GM23338 (cell line): ENCODE measurements at regions not wholly inside any gene's neighbourhood (a gene's known extent, or its start where the extent isn't known, plus 50 kb on each side); places are given as distances from the start of the nearest gene placed in this dataset.

Experiments used
- CREB1 ChIP-seq: fragments of 250-450 bp; sonication (Bioruptor Pico); IDR thresholded peaks from 2 replicates; pipeline ENCODE4 v1.5.0; 2020; ENCODE audit warnings: low read depth, mild to moderate bottlenecking, moderate library complexity
- EZH2 ChIP-seq: fragments of 200-600 bp; sonication (generic); IDR thresholded peaks from one replicate; pipeline ENCODE4 v1.8.0; 2017; ENCODE audit warnings: antibody characterized with exemption, mild to moderate bottlenecking, low read depth; ENCODE audit not compliant: unreplicated experiment
- EZH2phosphoT487 ChIP-seq: fragments of 200-600 bp; sonication (generic); IDR thresholded peaks from one replicate; pipeline ENCODE4 v1.8.1; 2018; ENCODE audit warnings: antibody characterized with exemption; ENCODE audit not compliant: unreplicated experiment
- POLR2AphosphoS5 ChIP-seq: IDR thresholded peaks from 2 replicates; pipeline ENCODE4 v1.6.1; 2016; ENCODE audit warnings: antibody characterized with exemption, low read depth
- ZNF331 ChIP-seq: fragments of 250-450 bp; sonication (Bioruptor Pico); IDR thresholded peaks from 2 replicates; pipeline ENCODE4 v1.5.0; 2020; ENCODE audit warnings: low read depth, mild to moderate bottlenecking, moderate library complexity
- TF ChIP-seq, protein P1 (sequence below), 2 experiments: fragments of 200-600 bp in 1 of 2; sonication (generic) in 1 of 2; conservative IDR thresholded peaks; 2 replicates each; pipeline versions ENCODE4 v1.5.1 to v1.6.1; 2016 to 2017; ENCODE audit warnings: antibody characterized with exemption in 2 of 2, low read depth in 2 of 2, mild to moderate bottlenecking in 2 of 2, moderate library complexity in 1 of 2
- TF ChIP-seq, protein P2 (sequence below): IDR thresholded peaks from one replicate; pipeline ENCODE4 v1.6.1; 2018; ENCODE audit warnings: antibody characterized with exemption; ENCODE audit not compliant: unreplicated experiment
- TF ChIP-seq, protein P3 (sequence below): IDR thresholded peaks from 2 replicates; pipeline ENCODE4 v1.6.1; 2016; ENCODE audit warnings: antibody characterized with exemption

DNA sequence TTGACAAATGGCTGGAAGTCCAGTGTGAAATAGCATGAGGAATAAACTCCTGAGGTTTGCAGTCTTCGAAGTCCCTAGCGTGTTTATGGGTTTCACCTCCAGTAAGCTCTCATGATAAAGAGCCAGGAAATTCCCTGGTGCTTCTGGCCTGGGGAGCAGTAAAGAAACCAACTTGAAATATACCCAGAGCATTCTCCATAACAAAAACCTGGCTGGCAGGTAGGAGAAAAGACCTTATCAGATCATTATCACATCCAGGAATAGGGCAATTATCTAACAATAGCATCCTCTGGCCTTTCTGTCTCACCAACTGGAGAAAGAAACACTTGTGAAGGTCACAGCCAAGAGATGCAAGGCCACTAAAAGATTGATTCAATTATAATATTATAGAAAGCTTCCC, 513.6 kb upstream of the LRRTM4 start:
- TF ChIP-seq, protein P1, sequence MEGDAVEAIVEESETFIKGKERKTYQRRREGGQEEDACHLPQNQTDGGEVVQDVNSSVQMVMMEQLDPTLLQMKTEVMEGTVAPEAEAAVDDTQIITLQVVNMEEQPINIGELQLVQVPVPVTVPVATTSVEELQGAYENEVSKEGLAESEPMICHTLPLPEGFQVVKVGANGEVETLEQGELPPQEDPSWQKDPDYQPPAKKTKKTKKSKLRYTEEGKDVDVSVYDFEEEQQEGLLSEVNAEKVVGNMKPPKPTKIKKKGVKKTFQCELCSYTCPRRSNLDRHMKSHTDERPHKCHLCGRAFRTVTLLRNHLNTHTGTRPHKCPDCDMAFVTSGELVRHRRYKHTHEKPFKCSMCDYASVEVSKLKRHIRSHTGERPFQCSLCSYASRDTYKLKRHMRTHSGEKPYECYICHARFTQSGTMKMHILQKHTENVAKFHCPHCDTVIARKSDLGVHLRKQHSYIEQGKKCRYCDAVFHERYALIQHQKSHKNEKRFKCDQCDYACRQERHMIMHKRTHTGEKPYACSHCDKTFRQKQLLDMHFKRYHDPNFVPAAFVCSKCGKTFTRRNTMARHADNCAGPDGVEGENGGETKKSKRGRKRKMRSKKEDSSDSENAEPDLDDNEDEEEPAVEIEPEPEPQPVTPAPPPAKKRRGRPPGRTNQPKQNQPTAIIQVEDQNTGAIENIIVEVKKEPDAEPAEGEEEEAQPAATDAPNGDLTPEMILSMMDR (conservative IDR thresholded peaks at IDR 0.05; ENCODE audit: low read depth in 2 of 2), result no peak
- TF ChIP-seq, protein P2, sequence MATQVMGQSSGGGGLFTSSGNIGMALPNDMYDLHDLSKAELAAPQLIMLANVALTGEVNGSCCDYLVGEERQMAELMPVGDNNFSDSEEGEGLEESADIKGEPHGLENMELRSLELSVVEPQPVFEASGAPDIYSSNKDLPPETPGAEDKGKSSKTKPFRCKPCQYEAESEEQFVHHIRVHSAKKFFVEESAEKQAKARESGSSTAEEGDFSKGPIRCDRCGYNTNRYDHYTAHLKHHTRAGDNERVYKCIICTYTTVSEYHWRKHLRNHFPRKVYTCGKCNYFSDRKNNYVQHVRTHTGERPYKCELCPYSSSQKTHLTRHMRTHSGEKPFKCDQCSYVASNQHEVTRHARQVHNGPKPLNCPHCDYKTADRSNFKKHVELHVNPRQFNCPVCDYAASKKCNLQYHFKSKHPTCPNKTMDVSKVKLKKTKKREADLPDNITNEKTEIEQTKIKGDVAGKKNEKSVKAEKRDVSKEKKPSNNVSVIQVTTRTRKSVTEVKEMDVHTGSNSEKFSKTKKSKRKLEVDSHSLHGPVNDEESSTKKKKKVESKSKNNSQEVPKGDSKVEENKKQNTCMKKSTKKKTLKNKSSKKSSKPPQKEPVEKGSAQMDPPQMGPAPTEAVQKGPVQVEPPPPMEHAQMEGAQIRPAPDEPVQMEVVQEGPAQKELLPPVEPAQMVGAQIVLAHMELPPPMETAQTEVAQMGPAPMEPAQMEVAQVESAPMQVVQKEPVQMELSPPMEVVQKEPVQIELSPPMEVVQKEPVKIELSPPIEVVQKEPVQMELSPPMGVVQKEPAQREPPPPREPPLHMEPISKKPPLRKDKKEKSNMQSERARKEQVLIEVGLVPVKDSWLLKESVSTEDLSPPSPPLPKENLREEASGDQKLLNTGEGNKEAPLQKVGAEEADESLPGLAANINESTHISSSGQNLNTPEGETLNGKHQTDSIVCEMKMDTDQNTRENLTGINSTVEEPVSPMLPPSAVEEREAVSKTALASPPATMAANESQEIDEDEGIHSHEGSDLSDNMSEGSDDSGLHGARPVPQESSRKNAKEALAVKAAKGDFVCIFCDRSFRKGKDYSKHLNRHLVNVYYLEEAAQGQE, result no peak
- no peak for TF ChIP-seq POLR2AphosphoS5
- TF ChIP-seq, protein P3, sequence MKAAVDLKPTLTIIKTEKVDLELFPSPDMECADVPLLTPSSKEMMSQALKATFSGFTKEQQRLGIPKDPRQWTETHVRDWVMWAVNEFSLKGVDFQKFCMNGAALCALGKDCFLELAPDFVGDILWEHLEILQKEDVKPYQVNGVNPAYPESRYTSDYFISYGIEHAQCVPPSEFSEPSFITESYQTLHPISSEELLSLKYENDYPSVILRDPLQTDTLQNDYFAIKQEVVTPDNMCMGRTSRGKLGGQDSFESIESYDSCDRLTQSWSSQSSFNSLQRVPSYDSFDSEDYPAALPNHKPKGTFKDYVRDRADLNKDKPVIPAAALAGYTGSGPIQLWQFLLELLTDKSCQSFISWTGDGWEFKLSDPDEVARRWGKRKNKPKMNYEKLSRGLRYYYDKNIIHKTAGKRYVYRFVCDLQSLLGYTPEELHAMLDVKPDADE, result peak; percentile 51; the same call in 1 of the 2 replicates
- TF ChIP-seq EZH2, result no peak
- TF ChIP-seq CREB1, result 0 out of 2 replicates have a peak, but pooled peaks have one; percentile 7
- no peak for TF ChIP-seq EZH2phosphoT487
- no peak for TF ChIP-seq ZNF331 (CRISPR knock-in tag)
